HepG2 (cell line): ENCODE measurements at regions not wholly inside any gene's neighbourhood (a gene's known extent, or its start where the extent isn't known, plus 50 kb on each side); places are given as distances from the start of the nearest gene placed in this dataset.

Experiments used
- CENPX ChIP-seq: sonication (generic); formaldehyde crosslinking; IDR thresholded peaks from 2 replicates; pipeline ENCODE4 v1.9.0; 2021; ENCODE audit warnings: mild to moderate bottlenecking, missing genetic modification reagents, moderate library complexity
- CTCF ChIP-seq: sonication (generic); formaldehyde crosslinking; IDR thresholded peaks from 2 replicates; pipeline ENCODE4 v1.5.0; 2020; ENCODE audit warnings: mild to moderate bottlenecking, missing genetic modification reagents, moderate library complexity
- HIC2 ChIP-seq: sonication (generic); formaldehyde crosslinking; IDR thresholded peaks from 2 replicates; pipeline ENCODE4 v1.9.0; 2022; ENCODE audit warnings: low read depth, missing genetic modification reagents
- HOXD1 ChIP-seq: sonication (generic); formaldehyde crosslinking; IDR thresholded peaks from 2 replicates; pipeline ENCODE4 v1.5.0; 2020; ENCODE audit warnings: missing genetic modification reagents
- IKZF5 ChIP-seq: IDR thresholded peaks from 2 replicates; pipeline ENCODE4 v1.6.1; 2018; ENCODE audit warnings: missing genetic modification reagents, mild to moderate bottlenecking, missing compliant biosample characterization
- SP1 ChIP-seq, 2 experiments: fragments of 450-650 bp in 1 of 2; sonication (generic) in 1 of 2; formaldehyde crosslinking in 1 of 2; IDR thresholded peaks; 2 replicates each; pipeline versions ENCODE4 v1.4.0 to v1.6.1; 2016 to 2020; ENCODE audit warnings: missing genetic modification reagents in 1 of 2
- SYNCRIP ChIP-seq: fragments of 200-400 bp; formaldehyde crosslinking; IDR thresholded peaks from 2 replicates; pipeline ENCODE4 v1.6.1; 2018; ENCODE audit warnings: mild to moderate bottlenecking, low read depth, low read length; ENCODE audit not compliant: insufficient read depth
- ZBTB43 ChIP-seq: sonication (generic); formaldehyde crosslinking; conservative IDR thresholded peaks from 2 replicates; pipeline ENCODE4 v1.4.0; 2020; ENCODE audit warnings: missing genetic modification reagents
- ZNF282 ChIP-seq: fragments of 450-650 bp; IDR thresholded peaks from 2 replicates; pipeline ENCODE4 v1.6.1; 2018; ENCODE audit not compliant: partially characterized antibody
- ZNF646 ChIP-seq: sonication (generic); formaldehyde crosslinking; IDR thresholded peaks from 2 replicates; pipeline ENCODE4 v1.9.0; 2021; ENCODE audit warnings: mild to moderate bottlenecking, missing genetic modification reagents
- ZNF788 ChIP-seq: sonication (generic); formaldehyde crosslinking; IDR thresholded peaks from 2 replicates; pipeline ENCODE4 v1.5.0; 2020; ENCODE audit warnings: mild to moderate bottlenecking, missing genetic modification reagents, borderline replicate concordance

GRCh38 chr12:124389138-124389724 is 94.3 kb downstream of the RFLNA start (continued):
- TF ChIP-seq HOXD1 (CRISPR knock-in tag) (0 out of 2 replicates have a peak, but pooled peaks have one; percentile 47), HIC2 (peak; percentile 87), ZBTB43 (0 out of 2 replicates have a peak, but pooled peaks have one; percentile 16), IKZF5 (CRISPR knock-in tag) (peak; percentile 23), SP1 (IDR thresholded peaks at IDR 0.05) (no peak), SP1 (CRISPR knock-in tag; IDR thresholded peaks at IDR 0.05) (no peak), SYNCRIP (no peak), ZNF646 (CRISPR knock-in tag) (no peak), ZNF282 (no peak), CTCF (peak; percentile 40), CENPX (no peak), ZNF788 (CRISPR knock-in tag) (0 out of 2 replicates have a peak, but pooled peaks have one; percentile 15)
